ENCODE measurements at regions not wholly inside any gene's neighbourhood (a gene's known extent, or its start where the extent isn't known, plus 50 kb on each side); places are given as distances from the start of the nearest gene placed in this dataset.

- DNase-seq, result no peak
These were observed 153.0 kb downstream of the BBOX1 start for GRCh38 chr11:27193434-27194225.

GRCh38 chr11:27192184-27192583 is 151.6 kb downstream of the BBOX1 start:
- no peak for DNase-seq

DNA sequence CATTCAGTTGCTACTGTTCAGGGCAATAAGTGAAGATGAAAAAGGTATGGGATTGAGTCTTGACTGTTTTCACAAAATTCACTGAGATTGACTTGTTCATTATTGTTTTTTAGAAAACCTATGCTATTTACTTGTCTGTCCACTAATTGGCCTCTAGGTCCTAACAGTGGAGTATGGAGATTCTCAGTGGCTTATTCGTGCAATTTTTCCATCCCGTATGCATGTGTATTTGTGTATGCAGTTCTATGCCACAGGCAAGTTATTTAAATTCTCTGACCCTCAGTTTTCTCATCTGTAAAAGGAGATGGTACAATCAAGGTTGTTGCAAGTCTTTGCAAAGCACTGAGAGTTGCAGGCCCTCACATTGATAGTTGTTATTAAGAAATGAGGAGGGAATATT is 151.0 kb downstream of the BBOX1 start:
- no peak for DNase-seq

DNA sequence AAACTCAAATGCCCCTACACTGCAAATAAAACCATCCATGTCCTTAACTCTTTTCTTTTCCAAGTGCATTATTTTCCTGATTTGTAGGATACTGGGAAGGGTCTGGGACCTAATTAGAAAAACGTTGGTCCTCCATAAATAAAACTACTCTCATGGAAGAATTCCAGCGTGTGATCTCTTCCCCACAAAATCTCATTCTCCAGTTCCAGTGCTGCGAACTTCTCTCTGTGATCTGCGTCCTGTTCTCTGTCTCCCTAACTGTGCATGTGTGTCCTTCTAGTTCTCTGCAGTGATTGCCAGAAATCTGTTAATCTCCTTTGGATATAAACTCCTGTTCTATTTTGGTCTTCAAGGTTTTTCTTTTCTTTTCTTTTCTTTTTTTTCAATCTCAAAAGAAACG is 148.1 kb downstream of the BBOX1 start:
- no peak for DNase-seq

- no peak for DNase-seq
These were observed 147.4 kb downstream of the BBOX1 start for GRCh38 chr11:27187848-27188621.

- no peak for DNase-seq
These were observed 146.6 kb downstream of the BBOX1 start for GRCh38 chr11:27187075-27187847.

- no peak for DNase-seq
These were observed 146.0 kb downstream of the BBOX1 start for GRCh38 chr11:27186580-27186979.

GRCh38 chr11:27184458-27185312 is 144.1 kb downstream of the BBOX1 start:
- DNase-seq, result no peak

DNA sequence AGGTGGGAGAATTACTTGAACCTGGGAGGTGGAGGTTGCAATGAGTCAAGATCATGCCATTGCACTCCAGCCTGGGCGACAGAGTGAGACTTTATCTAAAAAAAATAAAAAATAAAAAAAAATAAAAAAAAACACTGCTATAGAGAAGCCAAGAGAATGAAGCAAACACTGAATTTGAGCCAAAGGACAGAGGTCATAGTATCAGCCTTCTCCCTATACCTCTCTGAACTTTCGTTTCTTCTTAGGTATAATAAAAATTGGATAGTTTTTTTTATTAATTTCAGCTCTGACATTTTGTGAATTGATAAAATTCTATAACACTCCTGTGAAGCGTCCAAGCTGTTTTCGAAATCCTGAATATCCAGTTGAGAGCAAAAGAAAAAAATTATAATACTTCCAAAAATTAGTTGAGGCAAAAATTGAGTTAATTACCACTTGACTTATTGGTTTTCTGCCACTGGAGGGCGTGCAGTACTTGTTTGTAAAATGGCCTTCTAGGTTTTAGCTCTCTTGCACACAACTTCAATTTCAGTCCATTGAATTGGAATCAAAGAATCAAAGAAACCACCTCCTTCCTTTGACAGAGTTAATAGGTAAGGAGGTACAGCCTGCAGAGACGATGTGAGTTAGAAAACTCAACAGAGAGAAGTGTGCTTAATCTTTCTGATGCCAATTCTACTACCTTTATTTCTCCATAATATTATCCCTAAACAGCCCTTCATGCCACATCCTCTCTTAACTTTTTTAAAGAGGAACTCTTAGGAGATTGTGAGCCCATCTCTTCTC is 143.2 kb downstream of the BBOX1 start:
- DNase-seq, result peak; percentile 72

DNA sequence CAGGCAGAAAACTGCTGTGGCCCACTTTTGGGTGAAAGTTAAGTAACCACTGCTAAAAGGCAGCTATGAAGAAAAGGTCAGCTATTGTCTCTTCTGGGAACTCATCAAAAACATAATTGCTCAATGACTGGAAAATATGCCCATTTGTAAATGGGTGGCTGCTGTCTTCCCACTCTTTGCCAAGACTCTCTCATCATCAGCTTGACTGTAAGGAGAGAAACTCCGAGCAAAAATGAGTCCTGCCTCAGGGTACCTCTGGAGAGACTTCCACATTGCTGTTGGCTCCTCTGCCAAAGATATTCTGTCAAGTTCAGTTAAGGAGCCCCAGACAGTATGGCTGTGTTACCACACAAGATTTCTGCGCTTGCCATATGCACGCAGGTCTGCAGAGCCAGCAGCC is 138.7 kb downstream of the BBOX1 start:
- DNase-seq, result no peak

DNA sequence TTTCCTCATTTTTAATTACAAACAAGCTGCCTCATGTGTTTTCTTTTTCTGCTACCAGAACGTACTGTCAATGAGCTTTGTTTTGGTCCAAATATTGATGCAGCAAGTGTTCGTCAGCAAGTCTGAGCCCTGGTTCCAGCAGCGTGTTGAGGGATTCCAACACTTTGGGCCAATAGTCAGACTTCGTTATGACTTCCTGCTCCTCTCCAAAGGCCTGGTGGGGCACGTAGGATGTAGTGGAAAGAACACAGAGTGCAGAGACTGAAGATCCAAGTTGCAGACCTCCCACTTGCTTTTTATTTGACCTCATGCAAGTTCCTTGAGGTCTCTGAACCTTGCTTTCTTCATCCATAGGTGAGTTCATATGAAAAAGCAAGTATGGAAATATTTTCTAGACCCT is 138.2 kb downstream of the BBOX1 start:
- no peak for DNase-seq
